OCI-LY7 (cell line): ENCODE measurements at regions not wholly inside any gene's neighbourhood (a gene's known extent, or its start where the extent isn't known, plus 50 kb on each side); places are given as distances from the start of the nearest gene placed in this dataset.

ENCODE experiments used
- CTCF ChIP-seq: fragments of 200-600 bp; sonication (generic); conservative IDR thresholded peaks from 2 replicates; pipeline ENCODE4 v1.5.1; 2014; ENCODE audit warnings: mild to moderate bottlenecking, antibody characterized with exemption, low read length, moderate library complexity, mixed read lengths
- EZH2phosphoT487 ChIP-seq: fragments of 200-600 bp; sonication (generic); IDR thresholded peaks from 2 replicates; pipeline ENCODE4 v1.6.1; 2018; ENCODE audit warnings: low read depth, borderline replicate concordance, mild to moderate bottlenecking, mixed run types, antibody characterized with exemption, low read length, moderate library complexity, mixed read lengths

- no peak for TF ChIP-seq CTCF
- no peak for TF ChIP-seq EZH2phosphoT487
Measured at GRCh38 chr7:156523447-156524048, 117.0 kb upstream of the RNF32 start.
